Activated T-cell treated with anti-CD3 and anti-CD28 coated beads, Interleukin-2, amount 50 U/mL, for 24 hours (primary cell): ENCODE measurements at regions not wholly inside any gene's neighbourhood (a gene's known extent, or its start where the extent isn't known, plus 50 kb on each side); places are given as distances from the start of the nearest gene placed in this dataset.

ENCODE experiments used
- DNase-seq: peaks from one replicate; pipeline ENCODE4 v3.0.0-alpha.2; 2020
- H3K27ac Mint-ChIP-seq: 2 replicates; pipeline ENCODE4 v1.8.0; 2020; ENCODE audit warnings: mild to moderate bottlenecking, mixed read lengths
- H3K27me3 Mint-ChIP-seq: 2 replicates; pipeline ENCODE4 v1.8.0; 2020; ENCODE audit warnings: mixed read lengths
- H3K36me3 Mint-ChIP-seq: 2 replicates; pipeline ENCODE4 v1.8.0; 2020; ENCODE audit warnings: low read depth, mixed read lengths
- H3K4me1 Mint-ChIP-seq: 2 replicates; pipeline ENCODE4 v1.8.0; 2020; ENCODE audit warnings: low read depth, mixed read lengths
- H3K4me3 Mint-ChIP-seq: 2 replicates; pipeline ENCODE4 v1.8.0; 2020; ENCODE audit warnings: mild to moderate bottlenecking, moderate library complexity, mixed read lengths
- H3K9me3 Mint-ChIP-seq: 2 replicates; pipeline ENCODE4 v1.8.0; 2020; ENCODE audit warnings: mixed read lengths

- no peaks in the 10 kb centered on the region for H3K9me3 Mint-ChIP-seq
- H3K36me3 Mint-ChIP-seq, result no peaks in the 10 kb centered on the region
- no peak overlapping the region for H3K27ac Mint-ChIP-seq
- no peaks in the 10 kb centered on the region for H3K4me1 Mint-ChIP-seq
- DNase-seq, result no peak
- no peak overlapping the region for H3K4me3 Mint-ChIP-seq
- H3K27me3 Mint-ChIP-seq, result peaks cover 3% of the 10 kb centered on the region
Observed at GRCh38 chr9:86819552-86819951, 127.8 kb downstream of the GAS1 start.

DNA sequence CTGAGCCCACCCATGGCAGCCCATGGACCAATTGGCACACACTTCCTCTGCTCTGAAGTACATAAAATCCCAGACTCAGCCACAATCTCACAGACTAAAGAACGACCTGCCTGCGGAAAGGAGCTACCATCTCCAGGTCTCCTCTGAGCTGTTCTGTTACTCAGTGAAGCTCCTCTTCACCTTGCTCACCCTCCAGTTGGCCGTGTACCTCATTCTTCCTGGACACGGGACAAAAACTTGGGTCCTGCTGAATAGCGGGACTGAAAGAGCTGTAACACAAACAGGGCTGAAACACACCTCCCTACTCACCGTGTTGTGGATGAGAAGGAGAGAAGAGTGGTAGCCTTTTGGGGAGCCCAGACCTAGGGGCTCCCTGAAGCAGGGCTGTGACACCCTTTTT is 128.7 kb downstream of the GAS1 start:
- no peak overlapping the region for H3K4me3 Mint-ChIP-seq
- no peaks in the 10 kb centered on the region for H3K4me1 Mint-ChIP-seq
- peaks cover 3% of the 10 kb centered on the region for H3K27me3 Mint-ChIP-seq
- no peak for DNase-seq
- H3K9me3 Mint-ChIP-seq, result no peaks in the 10 kb centered on the region
- H3K27ac Mint-ChIP-seq, result no peak overlapping the region
- no peaks in the 10 kb centered on the region for H3K36me3 Mint-ChIP-seq

DNA sequence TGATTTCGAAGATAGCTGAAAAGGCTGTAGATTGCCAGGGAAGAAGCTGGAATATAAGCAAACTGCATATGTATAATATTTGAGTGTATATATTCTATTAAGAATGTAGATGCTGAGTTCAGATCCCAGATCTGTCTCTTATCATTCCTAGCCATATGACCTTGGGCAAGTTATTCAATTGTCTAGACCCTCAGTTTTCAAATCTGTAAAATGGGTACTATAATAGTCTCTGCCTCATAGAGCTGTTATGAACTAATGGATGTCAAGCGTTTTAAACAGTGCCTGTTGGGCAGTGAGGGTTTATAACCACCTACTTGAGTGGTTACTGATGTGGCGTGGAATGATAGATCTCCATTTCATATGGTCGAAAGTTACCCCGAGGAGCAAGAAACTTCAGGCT is 130.4 kb downstream of the GAS1 start:
- H3K9me3 Mint-ChIP-seq, result no peaks in the 10 kb centered on the region
- no peaks in the 10 kb centered on the region for H3K4me1 Mint-ChIP-seq
- H3K27me3 Mint-ChIP-seq, result peaks cover 3% of the 10 kb centered on the region
- DNase-seq, result no peak
- H3K36me3 Mint-ChIP-seq, result no peaks in the 10 kb centered on the region
- no peak overlapping the region for H3K4me3 Mint-ChIP-seq
- H3K27ac Mint-ChIP-seq, result no peak overlapping the region

GRCh38 chr9:86816366-86816765 is 130.9 kb downstream of the GAS1 start:
- DNase-seq, result no peak
- Mint-ChIP-seq H3K36me3 (no peaks in the 10 kb centered on the region), H3K27me3 (peaks cover 3% of the 10 kb centered on the region), H3K4me3 (no peak overlapping the region), H3K9me3 (no peaks in the 10 kb centered on the region), H3K4me1 (no peaks in the 10 kb centered on the region), H3K27ac (no peak overlapping the region)

- DNase-seq, result no peak
- H3K36me3 Mint-ChIP-seq, result no peaks in the 10 kb centered on the region
- no peaks in the 10 kb centered on the region for H3K4me1 Mint-ChIP-seq
- peaks cover 13% of the 10 kb centered on the region for H3K27me3 Mint-ChIP-seq
- no peaks in the 10 kb centered on the region for H3K9me3 Mint-ChIP-seq
- no peak overlapping the region for H3K4me3 Mint-ChIP-seq
- H3K27ac Mint-ChIP-seq, result no peak overlapping the region
Observed at GRCh38 chr9:86812616-86813015, 134.7 kb downstream of the GAS1 start.

DNA sequence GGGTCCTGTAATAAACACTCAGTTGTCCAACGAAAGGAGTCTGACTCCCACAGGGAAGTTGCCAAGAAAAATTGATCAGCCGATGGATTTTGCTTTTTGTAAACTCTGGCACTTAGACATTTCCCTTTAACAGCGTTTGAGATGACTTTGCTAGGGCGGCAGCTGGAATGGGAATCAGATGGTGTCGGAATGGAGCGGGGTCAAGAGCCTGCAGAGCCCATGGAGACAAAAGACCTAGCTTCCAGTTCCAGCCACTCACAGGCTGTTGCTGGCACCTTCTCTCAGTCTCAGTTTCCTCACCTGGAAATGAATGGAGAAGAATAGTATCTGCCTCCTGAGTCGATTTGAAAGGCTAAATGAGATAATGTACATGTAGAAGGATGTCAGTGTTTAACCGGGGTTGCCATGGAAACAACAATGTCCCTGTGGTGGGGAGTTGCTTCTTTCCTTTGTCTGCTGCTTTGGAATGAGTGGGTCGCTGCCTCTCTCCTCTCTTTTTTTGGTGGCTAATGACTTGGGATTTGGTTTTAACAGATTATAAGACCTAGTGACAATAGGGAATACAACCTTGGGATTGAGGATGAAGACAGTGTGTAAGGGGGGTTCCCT is 137.4 kb downstream of the GAS1 start:
- no peak for DNase-seq
- no peaks in the 10 kb centered on the region for H3K9me3 Mint-ChIP-seq
- no peak overlapping the region for H3K27ac Mint-ChIP-seq
- no peaks in the 10 kb centered on the region for H3K4me1 Mint-ChIP-seq
- peaks cover 10% of the 10 kb centered on the region for H3K27me3 Mint-ChIP-seq
- no peak overlapping the region for H3K4me3 Mint-ChIP-seq
- H3K36me3 Mint-ChIP-seq, result no peaks in the 10 kb centered on the region

DNA sequence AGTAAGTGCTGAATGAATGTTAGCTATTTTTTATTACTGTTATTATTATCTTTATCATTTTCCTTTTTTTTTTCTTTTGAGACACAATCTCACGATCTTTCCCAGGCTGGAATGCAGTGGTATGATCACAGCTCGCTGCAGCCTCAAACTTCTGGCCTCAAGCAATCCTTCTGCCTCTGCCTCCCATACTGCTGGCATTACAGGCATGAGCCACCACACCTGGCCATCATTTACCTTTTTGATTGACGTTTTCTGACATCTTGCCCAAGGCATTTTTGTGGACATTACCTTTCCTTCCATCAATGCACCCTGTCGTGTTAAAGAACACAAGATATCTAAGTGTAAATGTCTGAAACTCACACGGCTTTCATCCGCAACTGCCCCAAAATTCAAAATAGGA is 138.2 kb downstream of the GAS1 start:
- Mint-ChIP-seq H3K36me3 (no peaks in the 10 kb centered on the region), H3K4me1 (no peaks in the 10 kb centered on the region), H3K9me3 (no peaks in the 10 kb centered on the region), H3K4me3 (no peak overlapping the region), H3K27ac (no peak overlapping the region), H3K27me3 (peaks cover 10% of the 10 kb centered on the region)
- DNase-seq, result no peak

DNA sequence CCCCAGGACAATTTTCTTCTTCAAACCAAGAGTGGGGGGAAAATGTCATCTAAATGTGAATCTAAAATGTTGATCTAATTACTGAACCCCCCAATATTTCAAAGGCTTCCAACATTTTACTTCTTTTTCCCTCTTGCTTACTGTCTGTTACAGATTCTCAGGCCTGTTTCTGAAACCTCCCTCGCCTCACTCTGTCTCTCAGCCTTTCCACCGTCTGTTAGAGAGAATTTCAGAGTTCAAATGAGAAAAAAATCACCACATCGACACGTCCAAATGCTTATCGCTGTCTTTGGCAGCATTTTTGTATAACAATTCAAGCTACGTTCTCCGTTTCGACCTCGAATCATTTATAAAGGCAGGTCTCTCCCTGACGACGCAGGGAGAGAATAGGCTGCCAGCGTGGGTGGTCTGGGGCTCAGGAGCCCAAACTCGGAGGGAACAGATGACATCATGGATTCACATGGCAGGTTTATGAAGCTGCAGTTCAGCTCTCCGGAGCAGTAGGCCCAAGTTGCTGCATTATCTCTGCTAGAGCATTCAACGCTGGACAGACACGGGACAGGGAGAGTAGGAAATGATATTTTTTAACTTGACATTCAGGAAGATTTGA is 139.8 kb downstream of the GAS1 start:
- H3K4me3 Mint-ChIP-seq, result no peak overlapping the region
- no peak overlapping the region for H3K27ac Mint-ChIP-seq
- peaks cover 7% of the 10 kb centered on the region for H3K9me3 Mint-ChIP-seq
- no peaks in the 10 kb centered on the region for H3K4me1 Mint-ChIP-seq
- no peaks in the 10 kb centered on the region for H3K36me3 Mint-ChIP-seq
- no peak for DNase-seq
- H3K27me3 Mint-ChIP-seq, result peaks cover 10% of the 10 kb centered on the region

DNA sequence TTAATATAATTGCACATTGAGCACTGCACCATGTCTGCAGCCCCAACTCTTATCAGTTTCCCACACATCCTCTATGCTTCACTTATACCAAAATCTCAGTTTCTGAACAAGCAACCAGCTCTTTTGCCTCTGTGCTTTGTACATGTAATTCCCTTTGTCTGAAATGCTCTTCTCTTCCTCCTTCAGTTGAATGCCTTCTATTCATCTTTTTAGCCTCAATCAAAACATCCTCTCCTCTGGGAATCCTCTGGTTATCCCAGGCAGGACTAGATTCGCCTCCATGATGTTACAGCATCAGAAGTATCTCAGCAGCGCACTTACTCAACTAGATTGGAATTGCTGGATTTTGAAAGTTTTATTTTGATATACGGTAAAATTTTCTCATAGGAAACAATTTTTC is 143.3 kb downstream of the GAS1 start:
- H3K4me1 Mint-ChIP-seq, result no peaks in the 10 kb centered on the region
- no peak overlapping the region for H3K4me3 Mint-ChIP-seq
- no peak overlapping the region for H3K27ac Mint-ChIP-seq
- H3K9me3 Mint-ChIP-seq, result peaks cover 7% of the 10 kb centered on the region
- no peak for DNase-seq
- H3K27me3 Mint-ChIP-seq, result peaks cover 2% of the 10 kb centered on the region
- no peaks in the 10 kb centered on the region for H3K36me3 Mint-ChIP-seq

- peaks cover 4% of the 10 kb centered on the region for H3K27me3 Mint-ChIP-seq
- H3K27ac Mint-ChIP-seq, result no peak overlapping the region
Observed at GRCh38 chr9:86802900-86803673, 144.2 kb downstream of the GAS1 start.

GRCh38 chr9:86801246-86801645 is 146.1 kb downstream of the GAS1 start:
- peaks cover 4% of the 10 kb centered on the region for H3K27me3 Mint-ChIP-seq
- H3K9me3 Mint-ChIP-seq, result peaks cover 7% of the 10 kb centered on the region
- no peaks in the 10 kb centered on the region for H3K36me3 Mint-ChIP-seq
- no peak overlapping the region for H3K27ac Mint-ChIP-seq
- H3K4me3 Mint-ChIP-seq, result no peak overlapping the region
- no peaks in the 10 kb centered on the region for H3K4me1 Mint-ChIP-seq
- no peak for DNase-seq

More at GRCh38 chr9:86802900-86803673, 144.2 kb downstream of the GAS1 start:
- H3K4me3 Mint-ChIP-seq, result no peak overlapping the region
- H3K9me3 Mint-ChIP-seq, result peaks cover 7% of the 10 kb centered on the region
- no peaks in the 10 kb centered on the region for H3K4me1 Mint-ChIP-seq
- H3K36me3 Mint-ChIP-seq, result no peaks in the 10 kb centered on the region
- no peak for DNase-seq

GRCh38 chr9:86800681-86801080 is 146.6 kb downstream of the GAS1 start:
- peaks cover 4% of the 10 kb centered on the region for H3K27me3 Mint-ChIP-seq
- no peak overlapping the region for H3K4me3 Mint-ChIP-seq
- H3K4me1 Mint-ChIP-seq, result no peaks in the 10 kb centered on the region
- no peaks in the 10 kb centered on the region for H3K36me3 Mint-ChIP-seq
- H3K9me3 Mint-ChIP-seq, result peaks cover 7% of the 10 kb centered on the region
- no peak overlapping the region for H3K27ac Mint-ChIP-seq
- no peak for DNase-seq

GRCh38 chr9:86798966-86799365 is 148.3 kb downstream of the GAS1 start:
- no peak for DNase-seq
- Mint-ChIP-seq H3K27me3 (peaks cover 4% of the 10 kb centered on the region), H3K4me1 (no peaks in the 10 kb centered on the region), H3K36me3 (no peaks in the 10 kb centered on the region), H3K27ac (no peak overlapping the region), H3K9me3 (peaks cover 7% of the 10 kb centered on the region), H3K4me3 (no peak overlapping the region)

GRCh38 chr9:86796666-86797065 is 150.6 kb downstream of the GAS1 start:
- no peaks in the 10 kb centered on the region for H3K4me1 Mint-ChIP-seq
- H3K4me3 Mint-ChIP-seq, result no peak overlapping the region
- H3K36me3 Mint-ChIP-seq, result no peaks in the 10 kb centered on the region
- H3K27ac Mint-ChIP-seq, result no peak overlapping the region
- no peaks in the 10 kb centered on the region for H3K9me3 Mint-ChIP-seq
- peaks cover 4% of the 10 kb centered on the region for H3K27me3 Mint-ChIP-seq
- no peak for DNase-seq

DNA sequence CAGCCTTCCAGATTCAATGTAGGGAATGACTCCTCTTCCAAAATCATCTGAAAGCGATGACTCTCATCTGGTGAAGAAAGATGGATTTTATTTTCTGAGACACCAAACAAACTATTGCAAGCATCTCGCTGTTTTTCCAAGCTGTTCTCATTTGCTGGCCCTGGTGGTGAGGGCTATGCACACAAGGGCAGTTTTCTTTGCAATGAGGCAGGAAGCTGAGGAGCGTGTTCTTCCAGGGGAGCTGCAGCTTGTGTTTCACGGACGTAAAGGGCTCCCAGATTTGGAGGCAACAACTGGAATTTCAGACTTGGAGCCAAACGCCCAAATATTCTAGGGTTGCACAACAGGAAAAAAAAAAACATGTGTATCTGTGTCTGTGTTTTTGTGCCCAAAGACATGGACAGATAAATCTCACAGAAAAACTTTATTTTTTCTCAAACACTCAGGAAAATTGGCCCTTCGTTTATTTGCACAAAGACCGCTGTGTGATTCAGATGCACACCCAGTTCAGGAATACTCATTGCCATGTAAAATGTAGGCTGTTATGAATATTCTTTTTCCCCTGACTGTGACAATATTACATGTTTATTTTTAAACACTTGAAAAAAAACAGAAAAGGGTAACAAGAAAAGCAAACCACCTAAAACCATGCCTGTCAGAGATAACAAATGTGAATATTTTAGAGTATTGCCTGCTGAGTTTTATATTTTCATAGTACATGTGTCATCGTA is 151.3 kb downstream of the GAS1 start:
- no peaks in the 10 kb centered on the region for H3K36me3 Mint-ChIP-seq
- no peak overlapping the region for H3K27ac Mint-ChIP-seq
- peaks cover 10% of the 10 kb centered on the region for H3K27me3 Mint-ChIP-seq
- H3K4me3 Mint-ChIP-seq, result no peak overlapping the region
- H3K4me1 Mint-ChIP-seq, result no peaks in the 10 kb centered on the region
- no peaks in the 10 kb centered on the region for H3K9me3 Mint-ChIP-seq
- no peak for DNase-seq
